ENCODE measurements at regions not wholly inside any gene's neighbourhood (a gene's known extent, or its start where the extent isn't known, plus 50 kb on each side); places are given as distances from the start of the nearest gene placed in this dataset.

GRCh38 chr2:120960770-120961366 lies 225.2 kb downstream of the GLI2 start:
- no peak for TF ChIP-seq CTCF (IDR thresholded peaks at IDR 0.05; ENCODE audit: insufficient read depth, missing control alignments)
- no peak for FAIRE-seq
- no peak for DNase-seq (ENCODE audit: insufficient read length, low spot score)

- TF ChIP-seq CTCF (IDR thresholded peaks at IDR 0.05; ENCODE audit: insufficient read depth, missing control alignments): no peak
- FAIRE-seq: no peak
- DNase-seq (ENCODE audit: insufficient read length, low spot score): no peak
These were observed 225.7 kb downstream of the GLI2 start for GRCh38 chr2:120961396-120961795.

GRCh38 chr2:120963997-120964705 lies 228.5 kb downstream of the GLI2 start:
- TF ChIP-seq CTCF (IDR thresholded peaks at IDR 0.05; ENCODE audit: insufficient read depth, missing control alignments): no peak
- DNase-seq (ENCODE audit: insufficient read length, low spot score) (no peak), FAIRE-seq (no peak)

- TF ChIP-seq CTCF (IDR thresholded peaks at IDR 0.05; ENCODE audit: insufficient read depth, missing control alignments): no peak
- DNase-seq (ENCODE audit: insufficient read length, low spot score) (no peak), FAIRE-seq (no peak)
These were observed 229.2 kb downstream of the GLI2 start for GRCh38 chr2:120964819-120965218.

GRCh38 chr2:120966510-120967254 lies 231.0 kb downstream of the GLI2 start:
- DNase-seq (ENCODE audit: insufficient read length, low spot score) (no peak), FAIRE-seq (no peak)
- TF ChIP-seq CTCF (IDR thresholded peaks at IDR 0.05; ENCODE audit: insufficient read depth, missing control alignments): no peak

- no peak for DNase-seq (ENCODE audit: insufficient read length, low spot score)
- TF ChIP-seq CTCF (IDR thresholded peaks at IDR 0.05; ENCODE audit: insufficient read depth, missing control alignments): no peak
- no peak for FAIRE-seq
These were observed 232.8 kb downstream of the GLI2 start for GRCh38 chr2:120968307-120969015.

Measured in D721Med (cell line).